ENCODE measurements at regions not wholly inside any gene's neighbourhood (a gene's known extent, or its start where the extent isn't known, plus 50 kb on each side); places are given as distances from the start of the nearest gene placed in this dataset.

DNA sequence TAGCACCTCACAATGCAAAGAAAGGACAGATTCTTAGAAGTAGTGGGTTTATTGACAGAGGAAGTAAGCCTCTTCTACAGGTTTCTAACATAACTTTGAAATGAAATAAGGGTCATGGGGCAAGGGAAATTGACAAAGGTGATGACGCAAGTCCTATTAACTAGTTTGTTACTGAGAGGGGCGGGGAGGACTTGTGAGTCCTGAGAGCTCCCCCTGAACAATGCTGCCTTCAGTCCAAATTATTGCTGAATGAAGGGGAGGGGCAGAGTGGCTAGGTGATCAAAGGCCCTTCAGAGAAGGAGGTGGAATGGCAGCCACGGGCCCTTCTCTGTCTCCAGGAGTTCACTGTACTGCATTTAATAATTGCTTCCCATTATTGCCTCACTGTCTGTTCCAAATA lies 390.0 kb downstream of the MEIS1 start:
- ChIA-PET POLR2A (no interaction called here), CTCF (no interaction called here)
- H3K4me1 ChIP-seq (ENCODE audit: control insufficient read depth, insufficient read depth, low read length): no peaks in the 10 kb centered on the region
- in situ Hi-C loops (cut with HindIII; ENCODE audit: low pct_unique_long_range_greater_than_20kb, low sequenced_read_pairs): no loop called here
- no peaks in the 10 kb centered on the region for H3K36me3 ChIP-seq (ENCODE audit: control insufficient read depth, insufficient read depth, low read length)
- no peak overlapping the region for H3K4me3 ChIP-seq (ENCODE audit: low read depth in 2 of 2, low read length in 2 of 2)
- no peaks in the 10 kb centered on the region for H3K9me3 ChIP-seq (ENCODE audit: control insufficient read depth, insufficient read depth, low read depth, low read length)
- no peak overlapping the region for H3K27ac ChIP-seq (ENCODE audit: low read length)
- BruUV-seq (replicated peaks): no TSS peak
- TF ChIP-seq REST (IDR thresholded peaks at IDR 0.05; ENCODE audit: insufficient read depth in 1 of 2, low read depth in 2 of 2, low read length in 1 of 2) (no peak), SIN3A (IDR thresholded peaks at IDR 0.05; ENCODE audit: borderline replicate concordance, insufficient read depth, low read depth, low read length) (no peak), POLR2AphosphoS5 (IDR thresholded peaks at IDR 0.05; ENCODE audit: low read depth, low read length) (no peak), TCF7L2 (IDR thresholded peaks at IDR 0.05; ENCODE audit: low read depth, low read length) (no peak), CTCF (IDR thresholded peaks at IDR 0.05) (no peak)
- no peaks in the 10 kb centered on the region for H3K27me3 ChIP-seq (ENCODE audit: control insufficient read depth, insufficient read depth, low read length)
- intact Hi-C loops (cut with micrococcal nuclease; ENCODE audit: unreplicated experiment): no loop called here
- ATAC-seq: no peak
- no peak for DNase-seq (ENCODE audit: low read depth, low spot score)

GRCh38 chr2:66827851-66828250 lies 392.9 kb downstream of the MEIS1 start:
- no TSS peak for BruUV-seq (replicated peaks)
- no peaks in the 10 kb centered on the region for H3K9me3 ChIP-seq (ENCODE audit: control insufficient read depth, insufficient read depth, low read depth, low read length)
- no peak overlapping the region for H3K4me3 ChIP-seq (ENCODE audit: low read depth in 2 of 2, low read length in 2 of 2)
- in situ Hi-C loops (cut with HindIII; ENCODE audit: low pct_unique_long_range_greater_than_20kb, low sequenced_read_pairs) (no loop called here), intact Hi-C loops (cut with micrococcal nuclease; ENCODE audit: unreplicated experiment) (no loop called here)
- H3K4me1 ChIP-seq (ENCODE audit: control insufficient read depth, insufficient read depth, low read length): no peaks in the 10 kb centered on the region
- DNase-seq (ENCODE audit: low read depth, low spot score) (no peak), ATAC-seq (no peak)
- ChIA-PET CTCF (no interaction called here), POLR2A (no interaction called here)
- no peaks in the 10 kb centered on the region for H3K36me3 ChIP-seq (ENCODE audit: control insufficient read depth, insufficient read depth, low read length)
- H3K27ac ChIP-seq (ENCODE audit: low read length): no peak overlapping the region
- H3K27me3 ChIP-seq (ENCODE audit: control insufficient read depth, insufficient read depth, low read length): no peaks in the 10 kb centered on the region
- no peak for TF ChIP-seq REST (IDR thresholded peaks at IDR 0.05; ENCODE audit: insufficient read depth in 1 of 2, low read depth in 2 of 2, low read length in 1 of 2)
- no peak for TF ChIP-seq TCF7L2 (IDR thresholded peaks at IDR 0.05; ENCODE audit: low read depth, low read length)
- TF ChIP-seq SIN3A (IDR thresholded peaks at IDR 0.05; ENCODE audit: borderline replicate concordance, insufficient read depth, low read depth, low read length): no peak
- TF ChIP-seq POLR2AphosphoS5 (IDR thresholded peaks at IDR 0.05; ENCODE audit: low read depth, low read length): no peak
- no peak for TF ChIP-seq CTCF (IDR thresholded peaks at IDR 0.05)
